Central memory CD4-positive, alpha-beta T cell (primary cell): ENCODE measurements at regions not wholly inside any gene's neighbourhood (a gene's known extent, or its start where the extent isn't known, plus 50 kb on each side); places are given as distances from the start of the nearest gene placed in this dataset.
"Not testable (repeated sequence)": the region's sequence is repeated elsewhere in the genome, so short reads cannot be mapped to it uniquely, and the experiment has no call there.

Experiments
- DNase-seq: peaks from one replicate; pipeline ENCODE4 v3.0.0; 2022

DNA sequence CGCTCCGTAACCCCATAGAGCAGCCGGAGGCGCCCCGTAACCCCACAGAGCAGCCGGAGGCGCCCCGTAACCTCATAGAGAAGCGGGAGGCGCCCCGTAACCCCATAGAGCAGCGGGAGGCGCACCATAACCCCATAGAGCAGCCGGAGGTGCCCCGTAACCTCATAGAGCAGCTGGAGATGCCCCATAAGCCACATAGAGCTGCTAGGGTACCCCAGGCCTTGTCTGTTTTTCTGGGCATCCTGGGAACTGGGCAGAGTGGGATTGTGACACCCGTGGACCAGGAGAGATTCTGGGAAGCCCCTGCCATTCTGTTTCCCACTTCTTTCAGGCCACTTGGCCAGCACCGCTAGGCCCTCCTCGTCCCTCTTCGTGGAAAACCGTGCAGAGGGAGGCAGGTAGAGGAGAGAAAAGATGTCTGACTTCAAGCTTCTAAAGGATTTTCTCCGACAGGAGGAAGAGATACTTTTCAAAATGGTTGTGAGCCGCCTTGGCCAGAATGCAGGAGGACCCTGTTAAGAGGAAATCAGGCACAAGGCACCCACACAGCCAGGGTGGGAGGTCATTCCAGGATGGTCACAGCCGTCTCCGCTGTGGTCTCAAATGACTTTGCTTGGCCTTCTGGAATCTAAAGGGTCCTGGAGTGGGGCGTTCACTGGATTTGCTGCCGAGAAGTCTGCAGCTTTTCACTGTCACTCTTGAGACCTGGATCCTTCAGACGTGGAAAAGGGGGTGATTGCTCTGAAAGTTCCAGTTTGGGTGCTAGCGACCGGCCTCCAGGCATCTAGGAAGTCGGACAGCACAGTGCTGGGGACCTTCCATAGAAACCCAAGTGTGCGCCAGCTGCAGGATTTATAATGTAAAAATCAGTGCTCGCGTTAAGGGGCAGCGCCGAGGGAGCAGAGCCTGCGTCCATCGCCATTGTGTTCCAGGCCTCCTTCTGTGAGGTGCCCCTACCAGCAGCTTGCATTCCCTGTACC, 178.3 kb upstream of the ZNF469 start:
- not testable (repeated sequence) for DNase-seq

DNA sequence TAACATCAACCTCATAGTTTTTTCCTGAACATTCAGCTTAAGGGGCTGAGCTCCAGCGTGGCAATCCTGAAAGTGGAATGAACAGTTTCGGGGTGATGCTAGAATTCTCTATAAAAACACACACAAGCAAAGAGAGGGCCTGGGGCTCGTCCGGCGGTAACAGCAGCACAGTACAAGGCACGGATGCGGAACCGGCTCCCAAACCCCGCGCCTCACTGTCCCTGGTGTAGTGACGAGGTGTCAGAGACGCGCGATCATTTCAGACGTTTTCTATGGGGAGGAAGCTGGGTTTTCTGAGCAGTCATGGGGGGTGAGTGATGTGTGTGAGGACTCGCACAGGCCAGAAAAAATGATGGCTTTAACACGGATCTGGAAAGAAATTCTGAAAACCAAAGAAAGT, 177.3 kb upstream of the ZNF469 start:
- not testable (repeated sequence) for DNase-seq

DNA sequence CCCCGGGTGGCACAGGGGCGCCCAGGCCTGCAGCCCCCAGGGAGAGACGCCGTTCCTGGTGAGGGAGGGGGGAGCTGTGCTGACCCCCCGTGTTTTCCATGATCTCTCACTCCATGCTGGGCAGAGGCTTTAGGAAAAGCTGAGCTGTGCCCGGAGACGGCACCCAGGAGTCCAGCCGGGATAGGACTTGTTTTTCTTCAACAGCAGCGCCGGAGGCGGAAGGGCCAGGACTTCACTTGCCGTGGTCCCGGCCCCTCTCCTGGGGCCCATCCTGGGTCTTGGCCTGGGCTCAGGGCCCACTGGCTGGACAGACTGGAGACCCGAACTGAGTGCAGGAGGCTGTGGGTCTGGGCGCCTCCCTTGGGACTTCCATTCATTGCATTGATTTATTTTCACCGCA, 176.8 kb upstream of the ZNF469 start:
- not testable (repeated sequence) for DNase-seq

DNA sequence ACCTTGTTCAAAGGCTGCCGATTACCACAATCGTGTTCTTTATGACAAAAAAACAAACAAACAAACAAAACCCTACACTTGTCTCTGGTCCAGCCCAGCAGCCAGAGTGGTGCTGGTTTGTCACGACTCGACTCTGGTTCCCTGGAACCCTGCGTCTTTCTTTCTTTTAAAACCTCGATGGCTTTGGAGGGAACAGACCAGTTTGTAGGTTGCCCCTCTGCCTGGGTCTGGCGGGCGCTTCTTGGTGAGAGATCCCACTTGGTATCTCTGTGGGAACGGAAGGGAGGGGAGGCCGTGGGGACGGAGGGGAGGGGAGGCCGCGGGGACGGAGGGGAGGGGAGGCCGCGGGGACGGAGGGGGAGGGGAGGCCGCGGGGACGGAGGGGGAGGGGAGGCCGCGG, 176.2 kb upstream of the ZNF469 start:
- DNase-seq = not testable (repeated sequence)

DNA sequence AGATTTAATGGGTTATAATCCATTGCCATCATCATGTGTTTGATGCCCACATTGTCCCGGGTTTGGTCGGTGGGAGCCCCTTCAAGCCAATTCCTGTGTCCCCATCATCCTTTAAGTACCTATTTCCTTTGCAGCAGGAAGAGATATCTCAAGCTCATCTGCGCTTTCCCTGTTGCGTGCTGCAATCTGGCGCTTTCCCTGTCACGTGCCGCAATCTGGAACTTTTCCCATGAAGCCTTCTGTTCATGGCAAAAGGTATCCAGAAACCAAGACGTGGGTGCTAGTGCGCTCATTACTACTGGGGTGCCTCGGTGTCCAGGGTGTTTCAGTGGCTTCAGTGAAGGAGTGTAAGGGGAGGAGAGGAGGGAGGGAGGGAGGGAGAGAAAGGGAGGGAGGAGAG, 174.6 kb upstream of the ZNF469 start:
- DNase-seq = no peak

DNA sequence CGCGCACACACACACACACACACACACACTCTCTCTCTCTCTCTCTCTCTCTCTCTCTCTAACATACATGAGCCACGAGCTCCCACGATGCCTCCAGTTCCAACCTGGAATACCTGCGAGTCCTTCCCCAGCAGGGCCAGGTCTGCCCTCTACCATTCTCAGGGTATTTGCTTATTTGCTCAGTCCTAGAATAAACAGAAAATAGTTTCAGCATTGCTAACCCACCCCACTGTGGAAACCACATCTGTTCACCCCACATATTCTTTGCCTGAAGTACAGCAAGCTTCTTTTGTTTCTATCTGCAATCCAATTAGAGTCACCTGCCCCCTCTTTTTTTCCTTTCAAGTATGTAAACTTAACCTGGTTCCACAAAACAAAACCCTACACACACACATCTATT, 174.0 kb upstream of the ZNF469 start:
- not testable (repeated sequence) for DNase-seq

DNA sequence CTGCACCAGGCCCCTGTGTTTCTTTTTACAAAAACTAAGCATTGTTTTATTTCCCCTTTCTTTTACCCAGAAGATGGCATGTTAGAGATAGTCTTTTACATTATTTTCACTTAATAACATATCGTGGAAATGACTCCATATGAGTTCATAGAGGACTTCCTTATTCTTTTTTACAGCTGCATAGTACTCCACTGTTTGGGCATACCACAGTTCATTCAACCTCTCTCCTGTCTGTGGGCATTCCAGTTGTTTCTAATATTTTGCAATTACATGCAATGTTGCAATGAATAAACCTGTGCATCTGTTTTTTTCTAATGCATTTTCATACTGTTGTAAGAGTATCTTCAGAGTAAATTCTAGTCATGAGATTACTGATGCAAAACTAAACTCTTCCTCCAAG, 173.2 kb upstream of the ZNF469 start:
- not testable (repeated sequence) for DNase-seq

DNA sequence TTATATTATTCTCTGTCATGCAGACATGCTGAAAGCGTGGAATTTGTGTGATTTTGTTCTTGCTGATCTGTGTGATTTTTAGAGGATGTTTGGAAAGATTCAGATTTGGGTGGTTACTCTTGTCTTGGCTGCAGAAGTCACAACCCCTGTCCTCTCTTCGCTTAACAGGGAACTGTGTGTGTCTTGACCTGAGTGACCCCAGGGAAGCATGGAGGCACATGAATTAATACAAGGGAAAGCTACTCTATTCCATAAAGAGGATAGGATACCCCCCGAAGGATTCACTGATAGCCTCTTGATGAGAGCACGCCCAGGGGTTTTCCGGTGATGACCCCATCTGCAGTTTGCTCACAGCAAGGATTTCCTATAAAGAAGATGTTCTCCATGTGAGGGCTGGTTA, 168.8 kb upstream of the ZNF469 start:
- DNase-seq = not testable (repeated sequence)

DNA sequence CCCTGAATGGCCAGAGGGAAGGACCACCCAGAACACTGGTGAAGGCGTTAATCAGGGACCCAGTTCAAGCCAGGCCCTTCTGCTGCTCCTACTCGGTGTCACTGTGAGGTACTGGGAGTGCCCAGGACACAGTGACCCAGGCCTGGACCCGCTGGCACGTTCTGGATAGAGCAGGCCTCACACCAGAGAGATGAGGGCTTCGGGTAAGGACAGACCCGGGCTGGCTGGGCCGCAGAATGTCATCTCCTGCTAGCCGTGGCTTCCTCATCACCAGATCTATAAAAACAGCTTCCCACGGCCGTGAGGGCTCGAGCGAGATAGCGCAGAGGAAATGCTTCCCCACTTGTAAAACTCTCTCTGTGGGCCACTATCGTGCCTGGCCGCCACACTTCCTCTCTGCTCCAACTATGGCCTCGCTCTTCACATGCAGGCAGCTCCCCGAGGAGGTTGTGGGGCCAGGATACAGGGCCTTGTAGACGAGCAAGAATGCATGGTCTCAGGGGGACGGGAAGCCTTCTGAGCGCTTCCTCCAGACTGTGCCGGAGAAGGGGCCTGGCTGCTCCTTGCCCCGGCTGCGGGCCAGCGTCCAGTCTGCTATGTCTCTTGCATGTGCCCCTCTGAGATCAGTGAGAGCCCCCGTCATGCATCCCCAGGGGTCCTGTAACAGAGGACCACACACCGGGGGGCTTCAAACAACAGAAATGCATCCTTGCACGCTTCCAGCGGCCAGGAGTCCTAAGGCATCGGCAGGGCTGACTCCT, 161.6 kb upstream of the ZNF469 start:
- not testable (repeated sequence) for DNase-seq

DNA sequence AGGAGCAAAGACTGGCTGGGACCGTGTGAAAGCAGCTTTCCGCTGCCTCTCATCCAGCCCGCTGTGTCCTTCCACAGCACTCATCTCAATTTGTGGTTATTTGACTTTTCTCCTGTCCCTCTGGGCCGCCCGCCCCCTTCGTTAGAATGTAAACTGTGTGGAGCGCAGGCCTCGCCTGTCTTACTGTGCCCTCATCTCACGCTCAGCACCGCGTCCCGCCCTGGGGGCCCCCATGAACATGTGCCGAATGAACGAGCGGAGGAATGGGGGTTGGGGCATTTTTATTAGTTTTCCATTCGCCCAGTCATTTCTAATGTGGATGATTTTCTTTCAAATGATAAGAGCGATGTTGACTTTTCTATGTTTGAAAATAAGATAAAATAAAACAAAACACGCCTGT, 159.1 kb upstream of the ZNF469 start:
- DNase-seq = not testable (repeated sequence)

DNA sequence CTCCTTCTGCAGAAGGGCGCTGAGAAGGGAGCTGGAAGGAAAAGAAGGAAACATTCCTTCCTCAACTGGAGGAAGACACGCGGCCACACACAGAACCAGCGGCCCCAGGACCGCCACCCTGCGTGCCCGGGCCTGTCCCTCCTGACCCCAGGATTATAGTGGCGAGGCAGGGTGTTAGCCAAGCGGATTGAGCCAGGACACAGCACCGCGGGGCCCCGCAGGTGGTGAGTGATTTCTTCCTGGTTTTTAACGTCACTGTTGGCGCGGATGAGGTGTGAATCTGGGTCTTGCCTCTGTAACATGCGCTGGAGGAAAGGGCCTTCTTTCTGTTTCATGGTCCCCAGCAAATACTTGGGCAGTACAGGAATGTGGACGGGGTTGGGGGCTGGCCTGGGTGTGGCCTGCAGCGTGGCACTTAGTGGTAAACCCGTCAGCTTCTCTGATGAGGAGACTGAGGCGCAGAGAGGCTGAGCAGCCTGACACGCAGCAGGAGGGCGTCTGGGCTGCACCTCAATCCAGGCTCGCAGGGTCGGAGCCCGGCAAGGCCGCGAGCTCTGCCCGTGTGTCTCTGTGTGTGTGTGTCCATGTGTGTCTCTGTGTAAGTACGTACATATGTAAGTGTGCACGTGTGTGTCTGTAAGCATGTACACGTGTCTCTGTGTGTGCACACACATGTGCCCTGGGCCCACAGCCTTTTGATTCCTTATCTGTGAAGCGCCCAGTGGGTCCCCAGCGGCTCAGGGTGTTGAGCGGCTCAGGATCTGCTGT, 158.4 kb upstream of the ZNF469 start:
- DNase-seq = not testable (repeated sequence)

DNA sequence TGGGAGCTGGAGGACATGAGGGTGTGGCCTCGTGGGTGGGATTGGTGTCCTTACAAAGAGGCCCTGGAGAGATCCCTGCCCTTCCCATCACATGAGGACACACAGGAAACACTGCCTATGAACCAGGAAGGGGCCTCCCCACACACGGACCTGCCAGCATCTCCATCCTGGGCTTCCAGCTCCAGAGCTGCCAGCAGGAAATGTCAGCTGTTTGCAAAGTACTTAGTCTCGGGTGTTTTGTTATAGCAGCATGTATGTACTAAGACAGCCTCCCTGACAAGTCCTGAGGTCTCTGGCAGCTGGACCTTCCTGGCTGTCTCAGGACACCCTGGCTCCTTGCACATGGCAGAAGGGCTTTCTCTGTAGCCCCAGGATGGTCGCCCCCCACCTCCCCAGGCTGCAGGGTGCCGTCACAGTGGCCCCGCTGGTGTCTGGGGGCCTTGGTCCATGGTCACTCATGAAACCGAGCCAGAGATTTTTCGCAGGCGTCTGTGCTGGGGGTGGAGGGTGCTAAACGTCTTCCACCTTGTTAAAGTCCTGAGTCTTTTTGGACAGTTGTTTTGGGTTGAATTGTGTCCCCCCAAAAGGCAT, 157.0 kb upstream of the ZNF469 start:
- DNase-seq = not testable (repeated sequence)

DNA sequence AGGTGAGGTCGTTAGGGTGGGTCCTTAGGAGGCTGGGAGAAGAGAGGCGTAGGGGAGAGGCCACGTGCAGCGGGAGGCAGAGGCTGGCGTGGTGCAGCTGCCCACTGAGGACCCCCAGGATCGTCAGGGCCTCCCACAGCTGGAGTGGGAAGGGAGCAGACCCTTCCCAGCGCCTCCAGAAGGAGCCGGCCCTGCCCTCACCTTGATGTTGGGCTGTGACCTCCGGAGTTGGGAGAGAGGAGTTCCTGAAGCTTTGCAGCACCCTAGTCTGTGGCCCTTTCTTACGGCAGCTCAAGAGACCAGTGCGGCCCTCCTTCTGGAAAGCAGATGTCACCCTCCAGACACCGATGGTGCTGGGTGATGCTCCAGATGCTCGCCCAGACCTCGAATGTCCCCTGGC, 156.5 kb upstream of the ZNF469 start:
- not testable (repeated sequence) for DNase-seq

DNA sequence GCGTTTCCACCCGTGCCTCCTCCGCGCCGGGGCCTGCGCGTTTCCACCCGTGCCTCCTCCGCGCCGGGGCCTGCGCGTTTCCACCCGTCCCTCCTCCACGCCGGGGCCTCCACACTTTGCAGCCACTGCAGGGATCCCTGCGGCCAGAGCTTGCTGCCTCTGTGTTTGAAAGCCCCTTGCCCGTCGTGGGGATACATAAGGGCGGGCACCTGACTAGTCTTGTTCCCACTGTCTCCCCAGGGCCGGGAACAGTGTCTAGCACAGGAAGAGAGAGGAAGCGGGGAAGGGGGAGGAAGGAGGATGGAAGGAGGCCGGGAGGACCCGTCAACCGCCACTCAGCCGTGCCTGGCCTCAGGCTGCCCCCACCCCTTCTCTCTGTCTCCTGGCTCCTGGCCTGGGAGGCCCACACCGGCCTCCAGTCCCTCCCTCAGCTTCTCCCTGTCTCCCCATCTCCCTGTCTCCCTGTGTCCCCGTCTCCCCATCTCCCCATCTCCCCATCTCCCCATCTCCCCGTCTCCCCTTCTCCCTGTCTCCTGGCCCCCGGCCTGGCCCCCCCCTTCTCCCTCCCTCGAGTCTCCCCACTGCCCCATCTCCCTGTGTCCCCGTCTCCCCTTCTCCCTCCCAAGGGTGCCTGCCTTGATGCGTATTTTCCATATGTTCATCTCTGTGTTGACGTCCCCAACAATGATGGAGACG, 155.6 kb upstream of the ZNF469 start:
- DNase-seq = not testable (repeated sequence)

DNA sequence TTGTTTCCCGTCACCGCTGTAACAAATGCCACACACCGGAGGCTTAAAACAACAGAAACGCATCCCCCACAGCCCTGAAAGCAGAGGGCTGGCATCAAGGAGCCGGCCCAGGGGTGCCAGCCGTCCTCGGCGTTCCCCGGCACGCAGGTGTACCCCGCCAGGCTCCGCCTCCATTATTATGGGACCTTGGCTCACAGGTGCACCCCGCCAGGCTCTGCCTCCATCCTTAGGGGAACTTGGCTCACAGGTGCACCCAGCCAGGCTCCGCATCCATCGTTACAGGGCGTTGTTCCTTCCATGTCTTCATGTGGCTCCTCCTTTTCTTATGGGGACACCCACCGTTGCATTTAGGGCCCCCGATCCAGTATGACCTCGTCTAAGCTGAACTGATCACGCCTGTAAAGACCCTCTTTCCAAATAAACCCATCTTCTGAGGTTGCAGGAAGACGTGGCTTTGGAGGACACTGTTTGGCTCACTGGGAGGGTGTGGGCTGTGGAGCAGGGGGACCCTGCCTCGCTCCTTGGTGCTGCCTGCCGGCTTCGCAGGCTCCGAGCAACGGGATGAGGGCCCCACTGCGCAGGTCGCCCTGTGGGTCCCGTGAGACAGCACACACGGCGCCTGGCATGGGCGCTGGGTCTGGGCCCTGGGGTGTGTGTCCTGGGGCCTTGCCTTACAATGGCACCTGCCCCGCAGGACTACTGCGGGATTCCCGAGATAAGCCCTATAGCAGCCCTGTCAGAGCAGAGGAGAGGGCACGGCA, 154.9 kb upstream of the ZNF469 start:
- DNase-seq = not testable (repeated sequence)

DNA sequence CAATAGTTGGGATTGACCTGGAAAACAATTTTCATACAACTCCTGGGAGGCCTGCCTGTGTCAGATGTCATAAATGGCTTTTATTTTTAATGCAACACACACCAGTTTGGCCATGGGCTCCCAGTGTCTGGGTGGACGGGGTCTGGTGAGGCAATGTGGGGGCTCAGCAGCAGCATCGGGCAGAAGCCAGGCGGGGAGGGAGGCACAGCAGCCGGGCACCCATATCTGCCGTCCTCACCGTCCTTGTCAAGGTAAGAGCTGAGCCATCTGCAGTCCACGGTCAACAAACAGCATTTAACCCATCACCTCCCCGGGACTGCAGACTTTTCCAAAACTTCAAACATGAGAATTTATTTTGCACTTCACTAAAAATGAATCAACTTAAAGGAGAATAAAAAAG, 154.0 kb upstream of the ZNF469 start:
- not testable (repeated sequence) for DNase-seq

DNA sequence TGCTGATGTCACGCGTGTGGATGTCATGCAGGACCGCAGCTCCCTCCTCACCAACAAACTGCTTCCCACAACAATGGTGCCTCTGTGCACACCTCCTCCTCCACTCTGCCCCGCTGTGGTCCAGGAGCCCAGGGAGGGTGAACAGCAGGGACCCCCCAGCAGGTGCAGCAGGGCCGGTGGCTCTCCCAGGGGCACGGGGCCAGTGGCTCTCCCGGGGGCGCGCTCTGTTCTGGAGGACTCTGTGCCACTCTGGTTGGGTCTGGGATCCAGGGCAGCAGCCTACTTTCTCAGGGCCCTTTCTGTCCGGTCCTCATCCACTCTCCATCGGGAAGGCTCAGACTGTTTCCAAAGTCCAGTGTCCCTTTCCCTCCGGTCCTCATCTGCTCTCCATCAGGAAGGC, 153.0 kb upstream of the ZNF469 start:
- not testable (repeated sequence) for DNase-seq

DNA sequence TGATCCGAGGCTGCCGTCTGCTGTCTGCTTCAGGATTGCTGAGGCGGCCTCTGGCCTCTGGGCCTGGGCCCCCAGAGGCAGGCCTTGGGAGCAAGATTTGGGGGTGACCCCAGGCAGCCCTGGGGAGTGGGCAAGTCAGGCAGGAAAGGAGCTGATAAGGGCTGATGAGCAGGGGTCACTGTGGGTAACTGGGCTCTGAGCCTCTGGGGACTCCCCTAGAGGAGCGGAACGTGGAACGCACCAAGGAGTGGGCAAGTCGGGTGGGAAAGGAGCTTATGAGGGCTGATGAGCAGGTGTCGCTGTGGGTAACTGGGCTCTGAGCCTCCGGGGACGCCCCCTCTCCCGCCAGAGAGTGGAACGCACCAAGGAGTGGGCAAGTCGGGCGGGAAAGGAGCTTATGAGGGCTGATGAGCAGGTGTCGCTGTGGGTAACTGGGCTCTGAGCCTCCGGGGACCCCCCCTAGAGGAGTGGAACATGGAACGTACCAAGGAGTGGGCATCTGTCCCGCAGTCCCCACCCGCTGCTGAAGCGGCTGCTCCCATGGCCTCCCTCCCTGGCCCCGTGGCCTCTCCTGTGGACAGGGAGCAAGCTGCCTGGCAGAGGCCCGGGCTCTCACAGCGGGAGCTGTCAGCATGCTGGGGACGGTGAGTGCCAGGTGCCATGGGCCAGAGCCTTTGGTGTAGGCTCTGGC, 152.3 kb upstream of the ZNF469 start:
- not testable (repeated sequence) for DNase-seq

DNA sequence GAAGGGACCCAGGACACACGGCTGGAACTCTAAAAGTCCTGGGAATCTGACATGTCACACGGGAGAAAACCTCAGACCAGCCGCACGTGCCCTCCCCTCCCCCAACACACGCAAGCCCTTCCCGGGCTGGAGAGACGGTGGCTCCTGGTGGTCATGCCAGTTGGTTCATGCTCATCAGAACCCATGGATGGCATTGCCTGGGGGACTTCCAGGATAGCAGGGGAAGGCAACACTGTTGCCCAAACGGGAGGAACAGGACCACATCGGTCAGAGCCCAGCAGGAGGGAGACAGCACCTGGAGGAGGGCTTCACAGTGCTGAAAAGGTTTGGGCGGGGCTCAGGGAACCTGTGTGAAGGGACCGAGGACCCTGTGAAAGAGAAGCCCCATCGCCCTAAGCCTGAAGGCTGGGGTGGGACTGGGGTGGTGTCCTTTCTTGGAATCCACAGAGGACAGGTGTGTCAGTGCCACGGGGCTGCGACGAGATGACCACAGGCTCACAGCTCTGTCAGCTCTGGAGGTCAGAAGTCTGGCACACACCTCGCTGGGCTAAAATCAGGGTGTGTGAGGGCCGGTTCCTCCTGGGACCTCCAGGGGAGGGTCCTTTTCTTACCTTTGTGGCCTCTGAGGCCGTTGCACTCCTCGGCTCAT, 151.7 kb upstream of the ZNF469 start:
- DNase-seq = not testable (repeated sequence)

DNA sequence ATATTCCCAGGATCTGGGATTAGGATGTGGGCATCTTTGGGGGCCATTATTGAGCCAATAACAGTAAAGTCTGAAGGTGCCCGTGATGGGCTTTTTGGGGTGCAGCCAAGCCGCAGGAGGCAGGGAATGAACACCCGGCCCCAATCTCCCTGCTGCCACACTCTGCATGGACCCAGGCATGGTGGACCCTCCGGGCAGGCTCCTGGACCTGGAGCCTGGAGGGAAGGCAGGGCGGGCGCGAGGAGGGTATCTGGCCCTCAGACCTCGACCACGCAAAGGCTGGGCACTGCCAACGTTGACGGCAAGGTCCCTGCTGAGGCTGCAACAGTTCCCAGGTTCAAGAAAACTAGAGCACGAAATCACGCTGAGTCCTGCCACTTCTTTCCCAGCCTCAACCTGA, 150.9 kb upstream of the ZNF469 start:
- not testable (repeated sequence) for DNase-seq
